ENCODE measurements at regions not wholly inside any gene's neighbourhood (a gene's known extent, or its start where the extent isn't known, plus 50 kb on each side); places are given as distances from the start of the nearest gene placed in this dataset.

GRCh38 chr22:47325249-47325648, 562.8 kb downstream of the TBC1D22A start:
- ChIA-PET CTCF (no interaction called here), POLR2A (no interaction called here)
- Mint-ChIP-seq H3K9me3 (ENCODE audit: insufficient read depth) (peaks cover 2% of the 10 kb centered on the region), H3K4me1 (no peaks in the 10 kb centered on the region), H3K4me3 (no peak overlapping the region), H3K27me3 (peaks cover 15% of the 10 kb centered on the region), H3K27ac (no peak overlapping the region)
- intact Hi-C loops (cut with micrococcal nuclease), result no loop called here
- Histone ChIP-seq H4K20me1 (ENCODE audit: control insufficient read depth, insufficient read depth, low read length, poor library complexity, severe bottlenecking) (no peaks in the 10 kb centered on the region), H2AFZ (ENCODE audit: insufficient read depth, low read depth, low read length, poor library complexity, severe bottlenecking) (no peak overlapping the region), H3K4me2 (replicated peaks; ENCODE audit: low read depth, low read length, poor library complexity, severe bottlenecking) (no peak overlapping the region), H3K4me3 (ENCODE audit: control extremely low read depth in 1 of 5, extremely low read depth in 1 of 5, insufficient read depth in 1 of 5, low read depth in 2 of 5, low read length in 4 of 5) (no peak overlapping the region), H3K79me2 (ENCODE audit: control insufficient read depth, insufficient read depth, low read length) (no peaks in the 10 kb centered on the region), H3K9me3 (ENCODE audit: control extremely low read depth in 1 of 3, control insufficient read depth in 2 of 3, insufficient read depth in 1 of 3, low read length in 2 of 3) (peaks cover 3 to 29% (median 14%) of the 10 kb centered on the region in 3 donors), H3K36me3 (replicated peaks in 1 of 2; ENCODE audit: control extremely low read depth in 1 of 2, control insufficient read depth in 1 of 2, extremely low read depth in 1 of 2, insufficient read depth in 2 of 2, low read length in 1 of 2) (no peaks in the 10 kb centered on the region), H3K4me1 (ENCODE audit: control insufficient read depth in 2 of 2, insufficient read depth in 2 of 2, low read length in 2 of 2) (no peaks in the 10 kb centered on the region), H3K27ac (ENCODE audit: low read length in 2 of 2) (no peak overlapping the region), H3K27me3 (replicated peaks in 1 of 4; ENCODE audit: control extremely low read depth in 1 of 4, control insufficient read depth in 3 of 4, insufficient read depth in 4 of 4, low read length in 3 of 4) (no peaks in the 10 kb centered on the region), H3K9ac (ENCODE audit: low read length) (no peak overlapping the region)
- 94% methylated on average over 3 of the region's 3 CpGs for WGBS (ENCODE audit: insufficient coverage)
- TF ChIP-seq CTCF (IDR thresholded peaks at IDR 0.05) (no peak), EZH2 (IDR thresholded peaks at IDR 0.05; ENCODE audit: borderline replicate concordance, insufficient read depth, low read depth, low read length, poor library complexity, severe bottlenecking) (no peak)
- DNase-seq, result no peak
- no peak for ATAC-seq (ENCODE audit: low read depth)

GRCh38 chr22:47324435-47324990, 562.1 kb downstream of the TBC1D22A start:
- CTCF ChIA-PET, result no interaction called here
- H3K27me3 ChIP-seq (replicated peaks in 1 of 4; ENCODE audit: control extremely low read depth in 1 of 4, control insufficient read depth in 3 of 4, insufficient read depth in 4 of 4, low read length in 3 of 4), result no peaks in the 10 kb centered on the region
- DNase-seq (no peak), ATAC-seq (ENCODE audit: low read depth) (no peak)
- no peak overlapping the region for H3K4me3 ChIP-seq (ENCODE audit: control extremely low read depth in 1 of 5, extremely low read depth in 1 of 5, insufficient read depth in 1 of 5, low read depth in 2 of 5, low read length in 4 of 5)
- H3K9ac ChIP-seq (ENCODE audit: low read length), result no peak overlapping the region
- 78% methylated on average over 8 of the region's 10 CpGs for WGBS (ENCODE audit: insufficient coverage)
- no peak overlapping the region for H3K27ac Mint-ChIP-seq
- H3K4me2 ChIP-seq (replicated peaks; ENCODE audit: low read depth, low read length, poor library complexity, severe bottlenecking), result no peak overlapping the region
- H3K27ac ChIP-seq (ENCODE audit: low read length in 2 of 2), result no peak overlapping the region
- no peak overlapping the region for H2AFZ ChIP-seq (ENCODE audit: insufficient read depth, low read depth, low read length, poor library complexity, severe bottlenecking)
- POLR2A ChIA-PET, result no interaction called here
- no peaks in the 10 kb centered on the region for H3K79me2 ChIP-seq (ENCODE audit: control insufficient read depth, insufficient read depth, low read length)
- no peaks in the 10 kb centered on the region for H3K4me1 ChIP-seq (ENCODE audit: control insufficient read depth in 2 of 2, insufficient read depth in 2 of 2, low read length in 2 of 2)
- no peaks in the 10 kb centered on the region for H4K20me1 ChIP-seq (ENCODE audit: control insufficient read depth, insufficient read depth, low read length, poor library complexity, severe bottlenecking)
- H3K36me3 ChIP-seq (replicated peaks in 1 of 2; ENCODE audit: control extremely low read depth in 1 of 2, control insufficient read depth in 1 of 2, extremely low read depth in 1 of 2, insufficient read depth in 2 of 2, low read length in 1 of 2), result no peaks in the 10 kb centered on the region
- H3K9me3 Mint-ChIP-seq (ENCODE audit: insufficient read depth), result peaks cover 2% of the 10 kb centered on the region
- peaks cover 16% of the 10 kb centered on the region for H3K27me3 Mint-ChIP-seq
- H3K4me3 Mint-ChIP-seq, result no peak overlapping the region
- H3K9me3 ChIP-seq (ENCODE audit: control extremely low read depth in 1 of 3, control insufficient read depth in 2 of 3, insufficient read depth in 1 of 3, low read length in 2 of 3), result peaks cover 3 to 33% (median 17%) of the 10 kb centered on the region in 3 donors
- no peak for TF ChIP-seq EZH2 (IDR thresholded peaks at IDR 0.05; ENCODE audit: borderline replicate concordance, insufficient read depth, low read depth, low read length, poor library complexity, severe bottlenecking)
- TF ChIP-seq CTCF (IDR thresholded peaks at IDR 0.05), result no peak
- no peaks in the 10 kb centered on the region for H3K4me1 Mint-ChIP-seq
- intact Hi-C loops (cut with micrococcal nuclease), result no loop called here
